ENCODE measurements at regions not wholly inside any gene's neighbourhood (a gene's known extent, or its start where the extent isn't known, plus 50 kb on each side); places are given as distances from the start of the nearest gene placed in this dataset.

DNA sequence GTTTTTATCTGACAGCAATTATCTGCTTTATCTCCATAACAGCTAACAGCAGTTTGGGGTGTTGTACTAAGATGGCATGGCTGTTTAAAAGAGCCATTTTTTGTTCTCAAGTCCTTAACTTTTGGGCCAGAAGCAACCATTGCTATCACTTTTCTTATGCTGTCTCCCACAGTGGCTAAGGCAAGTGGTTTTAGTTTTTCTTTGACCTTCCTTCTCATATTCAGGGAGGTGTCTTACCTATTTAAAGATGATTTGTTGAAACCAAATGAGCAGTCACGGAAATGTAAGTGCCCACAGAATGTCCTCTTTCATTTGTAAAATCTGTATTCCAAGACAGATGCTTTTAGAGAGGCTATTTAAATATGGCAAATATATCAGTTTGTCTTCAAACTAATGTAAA, 96.8 kb upstream of the USP15 start:
- TF ChIP-seq, protein P1, sequence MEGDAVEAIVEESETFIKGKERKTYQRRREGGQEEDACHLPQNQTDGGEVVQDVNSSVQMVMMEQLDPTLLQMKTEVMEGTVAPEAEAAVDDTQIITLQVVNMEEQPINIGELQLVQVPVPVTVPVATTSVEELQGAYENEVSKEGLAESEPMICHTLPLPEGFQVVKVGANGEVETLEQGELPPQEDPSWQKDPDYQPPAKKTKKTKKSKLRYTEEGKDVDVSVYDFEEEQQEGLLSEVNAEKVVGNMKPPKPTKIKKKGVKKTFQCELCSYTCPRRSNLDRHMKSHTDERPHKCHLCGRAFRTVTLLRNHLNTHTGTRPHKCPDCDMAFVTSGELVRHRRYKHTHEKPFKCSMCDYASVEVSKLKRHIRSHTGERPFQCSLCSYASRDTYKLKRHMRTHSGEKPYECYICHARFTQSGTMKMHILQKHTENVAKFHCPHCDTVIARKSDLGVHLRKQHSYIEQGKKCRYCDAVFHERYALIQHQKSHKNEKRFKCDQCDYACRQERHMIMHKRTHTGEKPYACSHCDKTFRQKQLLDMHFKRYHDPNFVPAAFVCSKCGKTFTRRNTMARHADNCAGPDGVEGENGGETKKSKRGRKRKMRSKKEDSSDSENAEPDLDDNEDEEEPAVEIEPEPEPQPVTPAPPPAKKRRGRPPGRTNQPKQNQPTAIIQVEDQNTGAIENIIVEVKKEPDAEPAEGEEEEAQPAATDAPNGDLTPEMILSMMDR (IDR thresholded peaks at IDR 0.05), result no peak
- TF ChIP-seq POLR2A (IDR thresholded peaks at IDR 0.05), result no peak
